GM12878 (cell line): ENCODE measurements at regions not wholly inside any gene's neighbourhood (a gene's known extent, or its start where the extent isn't known, plus 50 kb on each side); places are given as distances from the start of the nearest gene placed in this dataset.

ENCODE experiments used
- BRCA1 ChIP-seq: IDR thresholded peaks from 2 replicates; pipeline ENCODE4 v1.6.1; 2011; ENCODE audit warnings: low read depth, low read length, improper control_type of control experiment
- DPF2 ChIP-seq: fragments of 450-650 bp; IDR thresholded peaks from 2 replicates; pipeline ENCODE4 v1.6.1; 2017; ENCODE audit warnings: mild to moderate bottlenecking
- HDGF ChIP-seq: fragments of 450-650 bp; IDR thresholded peaks from 2 replicates; pipeline ENCODE4 v1.6.1; 2016; ENCODE audit warnings: antibody characterized with exemption
- PBX3 ChIP-seq: IDR thresholded peaks from 2 replicates; pipeline ENCODE4 v1.6.1; 2011; ENCODE audit warnings: mild to moderate bottlenecking, low read depth, low read length, moderate library complexity; ENCODE audit not compliant: insufficient replicate concordance
- ZNF592 ChIP-seq: fragments of 450-650 bp; IDR thresholded peaks from 2 replicates; pipeline ENCODE4 v1.6.1; 2017; ENCODE audit warnings: mild to moderate bottlenecking, moderate library complexity
- TF ChIP-seq, protein P1 (sequence below): fragments of 150-350 bp; IDR thresholded peaks from 2 replicates; pipeline ENCODE4 v1.6.1; 2014; ENCODE audit warnings: mild to moderate bottlenecking, low read depth, low read length
- TF ChIP-seq, protein P2 (sequence below): fragments of 450-650 bp; IDR thresholded peaks from 2 replicates; pipeline ENCODE4 v1.6.1; 2017; ENCODE audit warnings: antibody characterized with exemption, mild to moderate bottlenecking, moderate library complexity

- TF ChIP-seq, protein P1, sequence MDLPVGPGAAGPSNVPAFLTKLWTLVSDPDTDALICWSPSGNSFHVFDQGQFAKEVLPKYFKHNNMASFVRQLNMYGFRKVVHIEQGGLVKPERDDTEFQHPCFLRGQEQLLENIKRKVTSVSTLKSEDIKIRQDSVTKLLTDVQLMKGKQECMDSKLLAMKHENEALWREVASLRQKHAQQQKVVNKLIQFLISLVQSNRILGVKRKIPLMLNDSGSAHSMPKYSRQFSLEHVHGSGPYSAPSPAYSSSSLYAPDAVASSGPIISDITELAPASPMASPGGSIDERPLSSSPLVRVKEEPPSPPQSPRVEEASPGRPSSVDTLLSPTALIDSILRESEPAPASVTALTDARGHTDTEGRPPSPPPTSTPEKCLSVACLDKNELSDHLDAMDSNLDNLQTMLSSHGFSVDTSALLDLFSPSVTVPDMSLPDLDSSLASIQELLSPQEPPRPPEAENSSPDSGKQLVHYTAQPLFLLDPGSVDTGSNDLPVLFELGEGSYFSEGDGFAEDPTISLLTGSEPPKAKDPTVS: no peak
- TF ChIP-seq PBX3: no peak
- no peak for TF ChIP-seq BRCA1
- no peak for TF ChIP-seq DPF2
- TF ChIP-seq, protein P2, sequence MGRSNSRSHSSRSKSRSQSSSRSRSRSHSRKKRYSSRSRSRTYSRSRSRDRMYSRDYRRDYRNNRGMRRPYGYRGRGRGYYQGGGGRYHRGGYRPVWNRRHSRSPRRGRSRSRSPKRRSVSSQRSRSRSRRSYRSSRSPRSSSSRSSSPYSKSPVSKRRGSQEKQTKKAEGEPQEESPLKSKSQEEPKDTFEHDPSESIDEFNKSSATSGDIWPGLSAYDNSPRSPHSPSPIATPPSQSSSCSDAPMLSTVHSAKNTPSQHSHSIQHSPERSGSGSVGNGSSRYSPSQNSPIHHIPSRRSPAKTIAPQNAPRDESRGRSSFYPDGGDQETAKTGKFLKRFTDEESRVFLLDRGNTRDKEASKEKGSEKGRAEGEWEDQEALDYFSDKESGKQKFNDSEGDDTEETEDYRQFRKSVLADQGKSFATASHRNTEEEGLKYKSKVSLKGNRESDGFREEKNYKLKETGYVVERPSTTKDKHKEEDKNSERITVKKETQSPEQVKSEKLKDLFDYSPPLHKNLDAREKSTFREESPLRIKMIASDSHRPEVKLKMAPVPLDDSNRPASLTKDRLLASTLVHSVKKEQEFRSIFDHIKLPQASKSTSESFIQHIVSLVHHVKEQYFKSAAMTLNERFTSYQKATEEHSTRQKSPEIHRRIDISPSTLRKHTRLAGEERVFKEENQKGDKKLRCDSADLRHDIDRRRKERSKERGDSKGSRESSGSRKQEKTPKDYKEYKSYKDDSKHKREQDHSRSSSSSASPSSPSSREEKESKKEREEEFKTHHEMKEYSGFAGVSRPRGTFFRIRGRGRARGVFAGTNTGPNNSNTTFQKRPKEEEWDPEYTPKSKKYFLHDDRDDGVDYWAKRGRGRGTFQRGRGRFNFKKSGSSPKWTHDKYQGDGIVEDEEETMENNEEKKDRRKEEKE: no peak
- TF ChIP-seq ZNF592: no peak
- TF ChIP-seq HDGF: no peak
Measured at GRCh38 chr2:147520817-147521216, 324.0 kb upstream of the ACVR2A start (continued).
